OCI-LY7 (cell line): ENCODE measurements at regions not wholly inside any gene's neighbourhood (a gene's known extent, or its start where the extent isn't known, plus 50 kb on each side); places are given as distances from the start of the nearest gene placed in this dataset.

Experiments
- BruUV-seq: library from RNA; stranded (reverse); fragments of 400-500 nt; replicated peaks from 2 replicates; lab custom pipeline; 2021; lab: Mats Ljungman, UMichigan
- CTCF ChIA-PET: fragments of 300-600 bp; sonication (Branson Sonifier 250); formaldehyde crosslinking; loops from one replicate; lab custom pipeline; 2022; ENCODE audit warnings: antibody characterized with exemption; ENCODE audit not compliant: unreplicated experiment; lab: Charles Lee
- POLR2A ChIA-PET: fragments of 300-600 bp; sonication (Branson Sonifier 250); formaldehyde crosslinking; loops from one replicate; lab custom pipeline; 2022; ENCODE audit warnings: antibody characterized with exemption; lab: Charles Lee
- DNase-seq: peaks from one replicate; pipeline ENCODE4 v3.0.0-alpha.2; 2015; ENCODE audit warnings: low spot score
- H2AFZ ChIP-seq: fragments of 200-600 bp; sonication (generic), shearing (Covaris generic); 2 replicates; pipeline ENCODE4 v1.6.1; 2014; ENCODE audit warnings: mild to moderate bottlenecking, antibody characterized with exemption, low read length, moderate library complexity
- H3K27ac ChIP-seq: fragments of 200-600 bp; sonication (generic); 2 replicates; pipeline ENCODE4 v1.5.1; 2014; ENCODE audit warnings: mixed run types, low read depth, mild to moderate bottlenecking, moderate library complexity, low read length, inconsistent platforms; ENCODE audit not compliant: poor library complexity, severe bottlenecking
- H3K36me3 ChIP-seq: fragments of 200-600 bp; sonication (generic); 2 replicates; pipeline ENCODE4 v1.6.1; 2014; ENCODE audit warnings: mild to moderate bottlenecking, antibody characterized with exemption, low read length, moderate library complexity, mixed read lengths; ENCODE audit not compliant: insufficient read depth
- H3K4me1 ChIP-seq: fragments of 200-600 bp; sonication (generic); 2 replicates; pipeline ENCODE4 v1.5.1; 2014; ENCODE audit warnings: mild to moderate bottlenecking, low read length; ENCODE audit not compliant: insufficient read depth, poor library complexity, severe bottlenecking
- H3K4me2 ChIP-seq: fragments of 200-600 bp; sonication (generic); 2 replicates; pipeline ENCODE4 v1.6.1; 2014; ENCODE audit warnings: mild to moderate bottlenecking, low read length
- H3K4me3 ChIP-seq: fragments of 200-600 bp; sonication (generic); 2 replicates; pipeline ENCODE4 v1.5.1; 2014; ENCODE audit warnings: mild to moderate bottlenecking, low read depth, low read length; ENCODE audit not compliant: poor library complexity, severe bottlenecking
- H3K79me2 ChIP-seq: fragments of 200-600 bp; sonication (generic); 2 replicates; pipeline ENCODE4 v1.6.1; 2016; ENCODE audit warnings: low read depth, mild to moderate bottlenecking, low read length, moderate library complexity, mixed read lengths; ENCODE audit not compliant: insufficient read depth
- H3K9me2 ChIP-seq: fragments of 200-600 bp; sonication (generic); 2 replicates; pipeline ENCODE4 v1.6.1; 2016; ENCODE audit warnings: mild to moderate bottlenecking, low read length, mixed read lengths; ENCODE audit not compliant: insufficient read depth
- H3K9me3 ChIP-seq: fragments of 200-600 bp; sonication (generic); 2 replicates; pipeline ENCODE4 v1.6.1; 2014; ENCODE audit warnings: mild to moderate bottlenecking, mixed run types, low read length, mixed read lengths
- H4K20me1 ChIP-seq: fragments of 200-600 bp; sonication (generic); 2 replicates; pipeline ENCODE4 v1.6.1; 2014; ENCODE audit warnings: mild to moderate bottlenecking, antibody characterized with exemption, low read length, moderate library complexity, mixed read lengths; ENCODE audit not compliant: insufficient read depth
- EZH2phosphoT487 ChIP-seq: fragments of 200-600 bp; sonication (generic); IDR thresholded peaks from 2 replicates; pipeline ENCODE4 v1.6.1; 2018; ENCODE audit warnings: low read depth, borderline replicate concordance, mild to moderate bottlenecking, mixed run types, antibody characterized with exemption, low read length, moderate library complexity, mixed read lengths
- intact Hi-C: fragments of 100-400 bp; cut with micrococcal nuclease; formaldehyde crosslinking; loops from one replicate; pipeline ENCODE4 v1.10.0; 2022; ENCODE audit not compliant: unreplicated experiment
- TF ChIP-seq, protein P1 (sequence below): fragments of 200-600 bp; sonication (generic); conservative IDR thresholded peaks from 2 replicates; pipeline ENCODE4 v1.5.1; 2014; ENCODE audit warnings: mild to moderate bottlenecking, antibody characterized with exemption, low read length, moderate library complexity, mixed read lengths

DNA sequence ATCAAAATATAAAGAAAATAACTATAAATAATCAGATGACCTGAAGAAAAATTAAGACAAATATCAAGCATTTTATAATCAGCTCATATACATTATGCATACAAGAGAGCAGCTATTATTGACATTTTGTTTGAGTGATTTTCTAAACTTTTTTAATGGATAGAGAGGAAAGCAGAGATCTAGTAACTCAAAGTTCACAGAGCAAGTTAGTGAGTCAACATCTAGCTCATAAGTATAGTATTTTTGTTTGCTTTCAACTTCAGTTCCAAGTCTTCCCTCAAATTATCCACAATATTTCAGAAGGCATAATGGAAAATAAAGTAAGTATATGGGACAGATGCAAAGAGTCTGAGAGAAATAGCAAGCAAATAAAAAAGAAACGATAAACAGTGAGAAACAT lies 470.1 kb upstream of the ALCAM start:
- BruUV-seq: no TSS peak
- H3K4me2 ChIP-seq: no peak overlapping the region
- no peaks in the 10 kb centered on the region for H3K79me2 ChIP-seq
- no peak overlapping the region for H2AFZ ChIP-seq
- no peak overlapping the region for H3K27ac ChIP-seq
- ChIA-PET CTCF (no interaction called here), POLR2A (interaction anchor here (0.6 kb wide), 1 partner anchor 1061 kb away, joined by 3 read pairs; no protein-coding TSS in a partner anchor)
- no peak overlapping the region for H3K4me3 ChIP-seq
- no peak for DNase-seq
- H3K9me2 ChIP-seq: no peaks in the 10 kb centered on the region
- TF ChIP-seq, protein P1, sequence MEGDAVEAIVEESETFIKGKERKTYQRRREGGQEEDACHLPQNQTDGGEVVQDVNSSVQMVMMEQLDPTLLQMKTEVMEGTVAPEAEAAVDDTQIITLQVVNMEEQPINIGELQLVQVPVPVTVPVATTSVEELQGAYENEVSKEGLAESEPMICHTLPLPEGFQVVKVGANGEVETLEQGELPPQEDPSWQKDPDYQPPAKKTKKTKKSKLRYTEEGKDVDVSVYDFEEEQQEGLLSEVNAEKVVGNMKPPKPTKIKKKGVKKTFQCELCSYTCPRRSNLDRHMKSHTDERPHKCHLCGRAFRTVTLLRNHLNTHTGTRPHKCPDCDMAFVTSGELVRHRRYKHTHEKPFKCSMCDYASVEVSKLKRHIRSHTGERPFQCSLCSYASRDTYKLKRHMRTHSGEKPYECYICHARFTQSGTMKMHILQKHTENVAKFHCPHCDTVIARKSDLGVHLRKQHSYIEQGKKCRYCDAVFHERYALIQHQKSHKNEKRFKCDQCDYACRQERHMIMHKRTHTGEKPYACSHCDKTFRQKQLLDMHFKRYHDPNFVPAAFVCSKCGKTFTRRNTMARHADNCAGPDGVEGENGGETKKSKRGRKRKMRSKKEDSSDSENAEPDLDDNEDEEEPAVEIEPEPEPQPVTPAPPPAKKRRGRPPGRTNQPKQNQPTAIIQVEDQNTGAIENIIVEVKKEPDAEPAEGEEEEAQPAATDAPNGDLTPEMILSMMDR: no peak
- TF ChIP-seq EZH2phosphoT487: no peak
- H3K4me1 ChIP-seq: no peaks in the 10 kb centered on the region
- H3K36me3 ChIP-seq: no peaks in the 10 kb centered on the region
- no peaks in the 10 kb centered on the region for H3K9me3 ChIP-seq
- intact Hi-C loops: no loop called here
- H4K20me1 ChIP-seq: no peaks in the 10 kb centered on the region

DNA sequence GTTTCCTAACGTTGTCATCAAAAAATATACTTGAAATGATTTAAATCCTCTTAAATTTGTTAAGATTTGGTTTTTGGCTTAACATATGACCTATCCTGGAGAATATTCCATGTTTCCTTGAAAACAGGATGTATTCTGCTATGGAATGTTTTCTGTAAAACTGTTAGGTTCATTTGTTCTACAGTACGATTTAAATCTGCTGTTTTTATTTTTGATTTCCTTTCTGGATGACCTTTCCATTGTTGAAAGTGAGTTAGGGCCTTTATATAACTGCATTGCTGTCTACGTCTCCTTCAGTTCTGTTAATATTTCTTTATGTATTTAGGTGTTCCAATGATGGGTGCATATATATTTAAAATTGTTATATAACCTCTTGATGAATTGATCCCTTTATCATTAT lies 465.3 kb upstream of the ALCAM start:
- TF ChIP-seq EZH2phosphoT487: no peak
- TF ChIP-seq, protein P1: no peak
- Histone ChIP-seq H3K9me2 (no peaks in the 10 kb centered on the region), H4K20me1 (no peaks in the 10 kb centered on the region), H3K4me2 (no peak overlapping the region), H3K27ac (no peak overlapping the region), H3K36me3 (no peaks in the 10 kb centered on the region), H3K4me1 (no peaks in the 10 kb centered on the region), H3K4me3 (no peak overlapping the region), H3K79me2 (no peaks in the 10 kb centered on the region), H3K9me3 (no peaks in the 10 kb centered on the region), H2AFZ (no peak overlapping the region)
- no TSS peak for BruUV-seq
- intact Hi-C loops: no loop called here
- ChIA-PET CTCF (no interaction called here), POLR2A (interaction anchor here (0.6 kb wide), 1 partner anchor 316 kb away, joined by 6 read pairs; no protein-coding TSS in a partner anchor)
- DNase-seq: no peak

DNA sequence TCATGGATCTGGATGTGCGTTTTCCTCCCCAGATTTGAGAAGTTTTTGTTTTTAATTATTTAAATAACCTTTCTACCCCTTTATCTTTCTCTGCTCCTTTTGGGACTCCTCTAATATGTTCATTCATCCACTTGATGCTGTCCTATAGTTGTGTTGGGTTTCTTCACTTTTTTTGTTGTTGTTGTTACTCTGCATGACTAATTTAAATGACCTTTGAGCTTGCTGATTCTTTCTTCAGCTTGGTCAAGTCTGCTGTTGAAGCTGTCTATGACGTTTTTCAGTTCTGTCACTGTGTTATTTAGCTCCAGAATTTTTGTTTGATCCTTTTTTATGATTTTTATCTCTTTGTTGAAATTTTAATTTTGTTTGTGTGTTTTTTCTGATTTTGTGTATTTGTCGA lies 463.6 kb upstream of the ALCAM start:
- no peaks in the 10 kb centered on the region for H3K79me2 ChIP-seq
- TF ChIP-seq, protein P1: no peak
- TF ChIP-seq EZH2phosphoT487: no peak
- intact Hi-C loops: no loop called here
- H3K4me3 ChIP-seq: no peak overlapping the region
- ChIA-PET CTCF (no interaction called here), POLR2A (interaction anchor here (0.6 to 0.9 kb wide), 3 partner anchors 22 to 712 kb away, joined by 3 to 4 read pairs (median 4); no protein-coding TSS in a partner anchor)
- H3K27ac ChIP-seq: no peak overlapping the region
- no peaks in the 10 kb centered on the region for H3K36me3 ChIP-seq
- no peaks in the 10 kb centered on the region for H3K9me3 ChIP-seq
- no peak overlapping the region for H2AFZ ChIP-seq
- no peaks in the 10 kb centered on the region for H4K20me1 ChIP-seq
- no peak overlapping the region for H3K4me2 ChIP-seq
- H3K9me2 ChIP-seq: no peaks in the 10 kb centered on the region
- no TSS peak for BruUV-seq
- no peak for DNase-seq
- no peaks in the 10 kb centered on the region for H3K4me1 ChIP-seq
